Smooth muscle cell (in vitro differentiated cells): ENCODE measurements at regions not wholly inside any gene's neighbourhood (a gene's known extent, or its start where the extent isn't known, plus 50 kb on each side); places are given as distances from the start of the nearest gene placed in this dataset.

ENCODE experiments used
- DNase-seq: peaks from one replicate; lab custom pipeline; 2025; ENCODE audit not compliant: unreplicated experiment; lab: John Stamatoyannopoulos, UW
- H2AFZ ChIP-seq: fragments of 200-600 bp; sonication (generic); 2 replicates; pipeline ENCODE4 v1.6.0; 2016; ENCODE audit warnings: antibody characterized with exemption, low read depth, mild to moderate bottlenecking
- H3F3A ChIP-seq: fragments of 200-600 bp; sonication (generic); 2 replicates; pipeline ENCODE4 v1.6.0; 2017; ENCODE audit warnings: antibody characterized with exemption, low read depth
- H3K27ac ChIP-seq: fragments of 200-600 bp; sonication (generic); 2 replicates; pipeline ENCODE4 v1.5.1; 2016; ENCODE audit warnings: low read depth, mild to moderate bottlenecking
- H3K27me3 ChIP-seq: fragments of 200-600 bp; sonication (generic); 2 replicates; pipeline ENCODE4 v1.6.1; 2016; ENCODE audit warnings: low read depth, mild to moderate bottlenecking
- H3K36me3 ChIP-seq: fragments of 200-600 bp; sonication (generic); 2 replicates; pipeline ENCODE4 v1.5.1; 2016; ENCODE audit warnings: low read depth
- H3K4me1 ChIP-seq: fragments of 200-600 bp; sonication (generic); 2 replicates; pipeline ENCODE4 v1.5.1; 2016; ENCODE audit warnings: low read depth
- H3K4me2 ChIP-seq: fragments of 200-600 bp; sonication (generic); 2 replicates; pipeline ENCODE4 v1.6.0; 2016; ENCODE audit warnings: mild to moderate bottlenecking
- H3K4me3 ChIP-seq: fragments of 200-600 bp; sonication (generic); 2 replicates; pipeline ENCODE4 v1.5.1; 2016; ENCODE audit warnings: mild to moderate bottlenecking
- H3K79me2 ChIP-seq: fragments of 200-600 bp; sonication (generic); 2 replicates; pipeline ENCODE4 v1.6.0; 2016; ENCODE audit warnings: low read depth, mild to moderate bottlenecking
- H3K9ac ChIP-seq: fragments of 200-600 bp; sonication (generic); 2 replicates; pipeline ENCODE4 v1.6.0; 2016; ENCODE audit warnings: low read depth
- H3K9me3 ChIP-seq: fragments of 200-600 bp; sonication (generic); replicated peaks from 2 replicates; pipeline ENCODE4 v1.5.1; 2016; ENCODE audit warnings: low read depth
- H4K20me1 ChIP-seq: fragments of 200-600 bp; sonication (generic); 2 replicates; pipeline ENCODE4 v1.6.0; 2016; ENCODE audit warnings: low read depth
- WGBS: methylation state at CpG from one replicate; pipeline ENCODE4 v1.1.7; 2016; ENCODE audit warnings: low lambda C conversion rate; 5-methylcytosine and 5-hydroxymethylcytosine counted together
- TF ChIP-seq, protein P1 (sequence below): fragments of 200-600 bp; sonication (generic); IDR thresholded peaks from 2 replicates; pipeline ENCODE4 v1.5.1; 2017; ENCODE audit warnings: borderline replicate concordance, mild to moderate bottlenecking, antibody characterized with exemption; ENCODE audit not compliant: insufficient read depth, poor library complexity, severe bottlenecking

DNA sequence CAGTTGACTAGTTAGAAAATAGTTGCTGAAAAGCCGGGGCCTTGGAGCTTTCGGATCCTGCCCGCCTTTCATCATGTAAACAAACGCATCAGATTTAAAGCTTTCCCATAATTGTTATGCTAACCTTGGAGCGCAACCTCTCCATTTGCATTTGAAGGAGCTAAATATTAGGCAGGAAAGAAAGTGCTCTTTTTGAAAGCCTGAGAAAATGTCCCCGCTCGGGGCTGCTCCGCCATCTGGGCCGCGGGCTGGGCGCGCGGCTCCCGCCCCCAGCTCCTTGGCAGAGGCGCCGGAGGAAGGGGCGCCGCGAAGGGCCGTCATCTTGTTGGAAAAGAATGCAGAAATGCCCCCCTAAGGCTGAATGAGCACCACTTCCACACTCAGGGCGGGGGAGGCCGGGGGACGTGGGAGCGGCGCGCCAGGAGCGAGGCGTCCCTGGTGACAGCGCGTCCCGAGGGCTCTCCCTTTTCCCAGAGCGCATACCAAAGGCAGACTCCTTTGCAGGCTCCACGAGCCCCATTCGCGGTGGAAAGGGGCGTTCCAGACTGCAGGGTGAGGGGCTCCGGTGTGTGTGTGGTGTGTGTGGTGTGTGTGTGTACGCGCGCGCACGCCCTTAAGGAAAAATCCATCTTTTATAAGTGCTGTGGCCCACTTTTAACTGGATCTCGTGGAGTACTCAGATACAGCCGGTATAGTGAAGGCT, 145.6 kb upstream of the ID4 start:
- peak overlapping the region; percentile 70 for H3K4me3 ChIP-seq
- peak overlapping the region; percentile 99 for H3K4me2 ChIP-seq
- WGBS: 2% methylated on average over 44 of the region's 44 CpGs
- TF ChIP-seq, protein P1, sequence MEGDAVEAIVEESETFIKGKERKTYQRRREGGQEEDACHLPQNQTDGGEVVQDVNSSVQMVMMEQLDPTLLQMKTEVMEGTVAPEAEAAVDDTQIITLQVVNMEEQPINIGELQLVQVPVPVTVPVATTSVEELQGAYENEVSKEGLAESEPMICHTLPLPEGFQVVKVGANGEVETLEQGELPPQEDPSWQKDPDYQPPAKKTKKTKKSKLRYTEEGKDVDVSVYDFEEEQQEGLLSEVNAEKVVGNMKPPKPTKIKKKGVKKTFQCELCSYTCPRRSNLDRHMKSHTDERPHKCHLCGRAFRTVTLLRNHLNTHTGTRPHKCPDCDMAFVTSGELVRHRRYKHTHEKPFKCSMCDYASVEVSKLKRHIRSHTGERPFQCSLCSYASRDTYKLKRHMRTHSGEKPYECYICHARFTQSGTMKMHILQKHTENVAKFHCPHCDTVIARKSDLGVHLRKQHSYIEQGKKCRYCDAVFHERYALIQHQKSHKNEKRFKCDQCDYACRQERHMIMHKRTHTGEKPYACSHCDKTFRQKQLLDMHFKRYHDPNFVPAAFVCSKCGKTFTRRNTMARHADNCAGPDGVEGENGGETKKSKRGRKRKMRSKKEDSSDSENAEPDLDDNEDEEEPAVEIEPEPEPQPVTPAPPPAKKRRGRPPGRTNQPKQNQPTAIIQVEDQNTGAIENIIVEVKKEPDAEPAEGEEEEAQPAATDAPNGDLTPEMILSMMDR: no peak
- no peaks in the 10 kb centered on the region for H3K79me2 ChIP-seq
- no peaks in the 10 kb centered on the region for H3K36me3 ChIP-seq
- no peaks in the 10 kb centered on the region for H3K27me3 ChIP-seq
- H4K20me1 ChIP-seq: no peaks in the 10 kb centered on the region
- peak overlapping the region; percentile 100 for H2AFZ ChIP-seq
- peaks cover 15% of the 10 kb centered on the region for H3K4me1 ChIP-seq
- peak overlapping the region; percentile 39 for H3K9ac ChIP-seq
- H3K27ac ChIP-seq: no peak overlapping the region
- H3K9me3 ChIP-seq: no peaks in the 10 kb centered on the region
- DNase-seq: peak; percentile 3
- H3F3A ChIP-seq: peaks cover 7% of the 10 kb centered on the region

DNA sequence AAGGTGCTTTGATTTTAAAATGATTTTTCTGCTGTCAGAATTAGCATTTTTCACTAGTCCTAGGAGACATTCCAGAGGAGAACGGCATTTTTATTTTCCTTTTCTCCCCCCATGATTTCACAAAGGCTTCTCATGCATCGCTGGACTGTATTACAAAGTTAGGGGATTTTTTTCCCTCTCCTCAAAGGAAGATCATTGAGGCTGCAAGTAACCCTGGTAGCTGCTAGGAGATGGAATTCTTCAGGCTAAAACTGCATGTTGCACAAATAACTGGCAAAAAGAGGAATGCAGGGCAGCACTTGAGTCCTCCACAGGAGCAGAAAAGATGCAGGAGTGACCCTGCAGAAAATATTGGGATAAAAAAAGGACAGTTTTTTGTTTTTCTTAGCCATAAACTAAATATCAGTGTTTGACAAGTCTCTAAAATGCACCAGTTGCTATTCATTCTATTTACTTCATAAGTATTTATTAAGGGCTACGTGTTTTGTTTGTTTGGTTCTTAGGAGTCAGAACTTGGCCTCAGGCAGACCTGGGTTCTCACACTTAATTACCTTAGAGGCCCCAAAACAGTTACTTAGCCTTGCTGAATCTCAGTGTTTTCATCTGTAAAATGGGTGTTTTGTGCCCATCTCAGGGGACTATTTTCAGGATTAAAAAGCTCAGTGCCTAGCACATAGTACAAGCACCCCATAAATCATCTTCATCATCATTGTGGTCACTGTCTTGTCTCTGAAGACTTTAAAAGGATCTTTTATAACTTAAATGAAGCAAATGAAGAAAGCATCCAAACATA, 144.5 kb upstream of the ID4 start:
- WGBS: 47% methylated on average over 3 of the region's 3 CpGs
- H4K20me1 ChIP-seq: no peaks in the 10 kb centered on the region
- H3K79me2 ChIP-seq: no peaks in the 10 kb centered on the region
- TF ChIP-seq, protein P1: no peak
- H2AFZ ChIP-seq: peak overlapping the region; percentile 100
- no peak overlapping the region for H3K9ac ChIP-seq
- H3F3A ChIP-seq: peaks cover 7% of the 10 kb centered on the region
- peak overlapping the region; percentile 70 for H3K4me3 ChIP-seq
- peaks cover 15% of the 10 kb centered on the region for H3K4me1 ChIP-seq
- DNase-seq: no peak
- H3K4me2 ChIP-seq: peak overlapping the region; percentile 99
- H3K36me3 ChIP-seq: no peaks in the 10 kb centered on the region
- H3K27me3 ChIP-seq: no peaks in the 10 kb centered on the region
- H3K9me3 ChIP-seq: no peaks in the 10 kb centered on the region
- H3K27ac ChIP-seq: no peak overlapping the region

DNA sequence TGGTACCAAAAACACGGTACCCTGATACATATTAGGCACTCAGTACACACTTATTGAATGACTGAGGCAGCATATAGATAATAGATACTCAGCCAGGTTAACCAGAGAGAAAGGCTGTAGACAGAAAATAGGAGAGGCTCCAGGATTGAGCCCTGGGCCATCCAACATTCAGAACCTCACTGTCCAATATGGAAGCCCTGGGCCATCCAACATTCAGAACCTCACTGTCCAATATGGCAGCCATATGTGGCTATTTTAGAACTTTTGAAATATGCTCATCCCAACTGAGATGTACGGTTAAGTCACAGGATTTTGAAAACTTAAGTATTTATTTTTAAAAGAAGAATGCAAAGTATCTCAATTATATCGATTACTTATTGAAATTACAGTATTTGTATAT, 142.5 kb upstream of the ID4 start:
- H4K20me1 ChIP-seq: no peaks in the 10 kb centered on the region
- peaks cover 15% of the 10 kb centered on the region for H3K4me1 ChIP-seq
- no peak overlapping the region for H3K4me3 ChIP-seq
- 93% methylated on average over 3 of the region's 3 CpGs for WGBS
- H3K79me2 ChIP-seq: no peaks in the 10 kb centered on the region
- H3F3A ChIP-seq: peaks cover 7% of the 10 kb centered on the region
- H3K4me2 ChIP-seq: no peak overlapping the region
- no peaks in the 10 kb centered on the region for H3K27me3 ChIP-seq
- no peak overlapping the region for H2AFZ ChIP-seq
- TF ChIP-seq, protein P1: no peak
- no peak for DNase-seq
- no peak overlapping the region for H3K9ac ChIP-seq
- no peak overlapping the region for H3K27ac ChIP-seq
- no peaks in the 10 kb centered on the region for H3K9me3 ChIP-seq
- no peaks in the 10 kb centered on the region for H3K36me3 ChIP-seq
